Activated T-helper 1 cell treated with anti-CD3 and anti-CD28 coated beads, Interleukin-12 subunit alpha, Interleukin-12 subunit beta, Interleukin-2, Interleukin-4 antibody, amounts not matched to agents 30 ng/mL and 10 ng/mL and 1 ng/mL, durations not matched to agents 14 hours and 24 hours and 36 hours (primary cell): ENCODE measurements at regions not wholly inside any gene's neighbourhood (a gene's known extent, or its start where the extent isn't known, plus 50 kb on each side); places are given as distances from the start of the nearest gene placed in this dataset.
"Not testable (repeated sequence)": the region's sequence is repeated elsewhere in the genome, so short reads cannot be mapped to it uniquely, and the experiment has no call there.

Source experiments
- DNase-seq: peaks from one replicate; pipeline ENCODE4 v3.0.0; 2021; ENCODE audit warnings: low spot score
- H3K27ac Mint-ChIP-seq: one replicate; pipeline ENCODE4 v1.8.0; 2021; ENCODE audit warnings: mild to moderate bottlenecking, mixed read lengths
- H3K27me3 Mint-ChIP-seq: one replicate; pipeline ENCODE4 v1.8.0; 2022; ENCODE audit warnings: mild to moderate bottlenecking, moderate library complexity, mixed read lengths; ENCODE audit not compliant: insufficient read depth
- H3K36me3 Mint-ChIP-seq: one replicate; pipeline ENCODE4 v1.8.0; 2021; ENCODE audit warnings: low read depth, mixed read lengths
- H3K4me1 Mint-ChIP-seq: one replicate; pipeline ENCODE4 v1.8.0; 2021; ENCODE audit warnings: low read depth, mixed read lengths
- H3K4me3 Mint-ChIP-seq: one replicate; pipeline ENCODE4 v1.8.0; 2021; ENCODE audit warnings: mild to moderate bottlenecking, moderate library complexity, mixed read lengths
- H3K9me3 Mint-ChIP-seq: one replicate; pipeline ENCODE4 v1.8.0; 2021; ENCODE audit warnings: mixed read lengths
- intact Hi-C: fragments of 100-400 bp; cut with micrococcal nuclease; formaldehyde crosslinking; loops from one replicate; pipeline ENCODE4 v1.15.1; 2024

DNA sequence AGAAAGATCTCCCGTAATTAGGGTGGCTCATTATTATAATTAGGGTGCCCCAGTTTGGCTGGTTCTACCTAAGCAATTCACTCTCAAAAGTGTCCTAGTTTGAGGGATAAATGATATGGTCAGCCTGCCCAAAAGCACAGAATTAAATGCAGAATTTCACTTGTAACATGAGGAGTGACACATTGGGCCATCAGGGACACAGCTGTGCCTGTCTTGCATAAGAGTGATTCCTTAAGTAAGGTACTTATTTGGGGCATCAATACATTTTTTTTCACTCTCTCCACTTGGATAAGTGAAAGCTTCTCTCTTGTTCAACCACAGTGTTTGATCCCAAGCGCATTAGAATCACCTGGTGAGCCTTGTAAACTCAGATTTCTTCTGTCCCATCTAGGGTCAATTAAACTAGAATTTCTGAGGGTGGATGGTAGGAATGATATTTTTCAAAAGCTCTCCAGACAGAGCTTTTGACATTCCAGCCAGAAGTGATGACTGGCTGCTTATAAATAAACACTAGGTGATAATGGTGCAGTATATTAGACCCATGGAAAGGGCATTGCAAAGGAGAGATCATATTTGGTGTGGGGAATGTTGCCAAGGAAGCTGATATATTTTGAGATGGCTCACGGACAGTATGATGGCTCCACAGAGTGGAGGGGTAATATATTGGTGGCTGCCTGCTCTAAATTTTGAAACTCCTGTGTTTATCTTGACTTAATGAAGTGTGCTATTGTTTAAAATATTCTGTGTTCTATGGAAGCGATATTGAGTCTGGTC, 458.1 kb upstream of the RASGRP1 start:
- Mint-ChIP-seq H3K27ac (no peak overlapping the region), H3K27me3 (peaks cover 9% of the 10 kb centered on the region), H3K4me3 (no peak overlapping the region), H3K9me3 (no peaks in the 10 kb centered on the region), H3K36me3 (no peaks in the 10 kb centered on the region), H3K4me1 (no peaks in the 10 kb centered on the region)
- DNase-seq: no peak
- intact Hi-C loops: no loop called here

DNA sequence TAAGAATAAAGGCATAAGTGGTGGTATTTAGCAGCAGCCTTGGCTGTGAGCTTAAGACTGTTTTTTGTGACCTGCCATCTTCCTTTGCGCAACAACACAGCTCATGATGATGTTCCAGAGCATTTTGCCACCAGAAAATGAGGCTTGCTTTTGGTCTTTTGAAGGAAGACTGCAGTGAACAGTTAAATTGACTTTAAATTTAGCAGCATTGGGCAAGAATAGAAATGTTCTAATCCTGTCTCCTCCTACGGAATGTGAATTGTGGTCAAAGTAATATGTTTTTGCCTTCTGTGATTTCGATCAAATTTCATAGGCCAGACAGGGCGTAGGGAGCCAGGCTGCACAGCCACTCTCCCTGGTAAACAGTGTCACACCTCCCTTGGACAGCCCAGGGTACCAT, 460.7 kb upstream of the RASGRP1 start:
- no peaks in the 10 kb centered on the region for H3K36me3 Mint-ChIP-seq
- intact Hi-C loops: no loop called here

DNA sequence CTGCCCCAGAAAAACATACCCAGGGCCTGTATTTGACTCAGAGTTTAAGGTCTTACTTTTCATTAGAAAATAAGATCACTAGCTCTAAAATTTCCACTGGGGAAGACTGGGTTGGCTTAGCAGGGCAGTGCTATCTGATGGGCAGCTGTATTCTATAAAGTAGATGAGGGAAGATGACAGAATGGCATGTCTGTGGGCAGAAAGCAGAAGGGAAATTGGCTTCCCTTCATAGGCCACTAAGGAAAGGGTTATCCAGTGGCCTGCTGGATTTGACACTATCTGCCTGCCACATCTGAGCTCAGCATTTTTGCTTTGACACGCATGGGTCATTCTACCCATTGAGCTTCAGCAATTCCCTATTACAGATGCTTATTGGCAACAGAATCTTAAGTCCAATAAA, 461.3 kb upstream of the RASGRP1 start:
- H3K4me3 Mint-ChIP-seq: no peak overlapping the region
- intact Hi-C loops: no loop called here

More for the DNA sequence above, 460.7 kb upstream of the RASGRP1 start:
- DNase-seq: no peak
- Mint-ChIP-seq H3K4me1 (no peaks in the 10 kb centered on the region), H3K4me3 (no peak overlapping the region), H3K27me3 (peaks cover 5% of the 10 kb centered on the region), H3K9me3 (no peaks in the 10 kb centered on the region), H3K27ac (no peak overlapping the region)

DNA sequence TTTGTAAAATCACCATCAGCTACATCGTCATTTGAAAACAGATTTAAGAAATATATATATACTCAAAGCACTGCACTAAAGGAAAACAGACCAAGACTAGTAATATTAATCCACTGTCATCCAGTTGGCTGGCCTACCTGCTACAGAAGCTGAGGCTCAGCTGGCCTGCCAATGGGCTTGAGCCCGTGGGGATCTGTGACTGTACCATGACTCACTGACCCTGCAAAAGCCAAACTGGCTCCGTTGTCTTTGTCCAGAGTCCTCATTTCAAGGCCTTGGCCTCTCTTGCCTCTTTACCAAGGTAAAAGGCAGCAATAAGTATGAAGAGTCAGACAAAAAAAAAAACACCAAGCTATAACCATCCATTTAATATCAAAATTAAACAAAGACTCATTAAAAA, 463.5 kb upstream of the RASGRP1 start:
- H3K4me3 Mint-ChIP-seq: no peak overlapping the region
- intact Hi-C loops: no loop called here
- H3K9me3 Mint-ChIP-seq: no peaks in the 10 kb centered on the region
- H3K27me3 Mint-ChIP-seq: peaks cover 12% of the 10 kb centered on the region
- H3K4me1 Mint-ChIP-seq: no peaks in the 10 kb centered on the region
- H3K36me3 Mint-ChIP-seq: no peaks in the 10 kb centered on the region
- no peak for DNase-seq
- no peak overlapping the region for H3K27ac Mint-ChIP-seq

More for the DNA sequence above, 461.3 kb upstream of the RASGRP1 start:
- Mint-ChIP-seq H3K36me3 (no peaks in the 10 kb centered on the region), H3K27ac (no peak overlapping the region), H3K9me3 (no peaks in the 10 kb centered on the region), H3K27me3 (peaks cover 5% of the 10 kb centered on the region), H3K4me1 (no peaks in the 10 kb centered on the region)
- DNase-seq: no peak

DNA sequence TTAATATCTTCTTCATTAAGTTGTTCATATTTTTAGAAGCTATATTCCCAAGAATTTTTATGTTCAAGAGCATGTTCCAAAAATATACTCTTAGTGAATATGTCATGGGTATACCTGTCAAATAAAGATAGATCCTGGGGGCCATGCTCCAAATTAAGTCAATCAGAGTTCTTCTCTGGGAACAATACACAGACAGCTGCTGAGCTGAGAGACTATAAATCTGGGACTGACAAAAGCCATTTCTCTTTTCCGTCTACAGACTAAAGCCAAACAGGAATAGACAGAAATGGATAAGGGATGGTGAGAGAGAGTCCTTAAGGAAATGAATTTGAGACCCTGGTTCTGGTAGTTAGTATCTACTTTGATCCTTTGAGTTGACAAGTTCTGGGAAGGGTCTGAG, 465.1 kb upstream of the RASGRP1 start:
- Mint-ChIP-seq H3K9me3 (no peaks in the 10 kb centered on the region), H3K36me3 (no peaks in the 10 kb centered on the region), H3K4me3 (no peak overlapping the region), H3K27me3 (peaks cover 12% of the 10 kb centered on the region), H3K4me1 (no peaks in the 10 kb centered on the region), H3K27ac (no peak overlapping the region)
- intact Hi-C loops: no loop called here
- DNase-seq: no peak

DNA sequence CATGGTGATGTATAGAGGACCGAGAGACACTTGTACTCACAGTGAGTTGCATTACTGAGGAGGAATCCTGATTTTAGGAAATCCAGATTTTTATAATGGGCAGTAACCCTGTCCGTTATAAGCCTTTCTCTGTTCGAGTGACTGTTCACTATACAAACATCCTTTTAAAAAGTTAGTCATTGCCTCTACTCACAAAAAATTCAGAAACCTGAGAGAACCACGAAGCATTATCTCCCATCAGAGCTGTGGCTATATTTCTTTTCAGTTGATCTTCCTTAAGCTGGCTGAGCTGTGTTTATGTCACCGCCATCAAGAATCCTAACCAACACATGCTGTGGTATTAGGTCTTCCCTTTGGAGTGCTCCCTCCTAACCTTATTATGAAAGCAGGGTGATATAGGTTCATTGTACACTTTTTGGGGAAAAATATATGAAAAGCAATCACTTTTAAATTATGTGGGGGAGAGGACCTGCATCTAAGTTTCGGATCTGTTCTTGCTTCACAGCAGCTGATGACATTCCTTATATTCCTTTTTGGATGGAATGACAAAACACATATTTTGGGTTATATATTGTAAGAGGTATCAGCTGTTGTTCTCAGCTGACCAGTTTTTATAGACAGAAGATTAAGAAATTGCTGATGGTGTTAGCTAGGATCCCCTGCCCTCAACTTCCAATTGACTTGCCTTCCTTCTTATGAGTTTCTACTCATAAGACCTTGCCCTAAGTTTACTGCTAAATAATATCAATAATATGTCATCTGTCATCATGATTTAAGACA, 465.9 kb upstream of the RASGRP1 start:
- peaks cover 12% of the 10 kb centered on the region for H3K27me3 Mint-ChIP-seq
- no peak overlapping the region for H3K4me3 Mint-ChIP-seq
- no peaks in the 10 kb centered on the region for H3K4me1 Mint-ChIP-seq
- H3K9me3 Mint-ChIP-seq: no peaks in the 10 kb centered on the region
- H3K27ac Mint-ChIP-seq: no peak overlapping the region
- intact Hi-C loops: no loop called here
- DNase-seq: no peak
- no peaks in the 10 kb centered on the region for H3K36me3 Mint-ChIP-seq

DNA sequence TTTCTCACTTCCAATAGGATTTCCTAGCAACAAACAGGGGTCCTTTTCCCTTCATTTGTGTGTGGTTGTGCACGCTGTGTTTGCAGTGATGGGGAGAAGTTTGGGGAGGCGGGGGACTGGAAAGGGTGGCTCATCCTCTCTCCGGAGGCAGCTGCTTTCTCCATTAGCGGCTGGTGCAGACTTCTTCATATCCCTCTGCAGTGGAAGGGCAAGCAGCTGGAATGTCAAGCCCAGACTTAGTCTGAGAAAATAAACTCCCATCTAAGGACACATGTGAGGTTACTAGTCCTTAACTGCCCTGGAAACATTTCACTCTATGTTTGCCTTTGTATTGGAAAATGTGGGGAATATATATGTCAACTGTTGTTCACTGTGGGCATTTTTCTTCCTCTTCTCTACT, 467.0 kb upstream of the RASGRP1 start:
- intact Hi-C loops: no loop called here
- Mint-ChIP-seq H3K27me3 (peaks cover 12% of the 10 kb centered on the region), H3K9me3 (no peaks in the 10 kb centered on the region), H3K27ac (no peak overlapping the region), H3K4me1 (no peaks in the 10 kb centered on the region), H3K36me3 (no peaks in the 10 kb centered on the region), H3K4me3 (no peak overlapping the region)
- no peak for DNase-seq

DNA sequence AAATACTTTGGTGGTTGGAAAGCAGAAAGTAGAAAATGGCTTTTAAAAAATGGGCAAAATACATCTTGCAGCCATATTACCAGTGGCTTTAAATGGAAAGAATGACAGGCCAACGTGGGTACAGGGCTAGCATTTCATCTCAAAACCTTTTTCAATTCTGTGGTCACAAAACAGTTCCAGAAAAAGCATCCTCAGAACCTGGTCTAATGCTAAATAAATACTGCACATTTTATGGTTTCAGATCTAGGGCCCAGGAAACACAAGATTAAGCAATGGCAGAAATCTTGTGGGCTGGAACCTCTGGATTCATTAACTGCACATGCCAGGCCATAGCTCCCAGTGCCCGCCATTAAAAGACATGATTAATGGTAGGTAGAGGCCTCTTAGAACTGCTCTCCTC, 470.2 kb upstream of the RASGRP1 start:
- Mint-ChIP-seq H3K36me3 (no peaks in the 10 kb centered on the region), H3K9me3 (no peaks in the 10 kb centered on the region), H3K27me3 (peaks cover 9% of the 10 kb centered on the region), H3K4me1 (no peaks in the 10 kb centered on the region), H3K4me3 (no peak overlapping the region), H3K27ac (no peak overlapping the region)
- intact Hi-C loops: no loop called here
- DNase-seq: no peak

DNA sequence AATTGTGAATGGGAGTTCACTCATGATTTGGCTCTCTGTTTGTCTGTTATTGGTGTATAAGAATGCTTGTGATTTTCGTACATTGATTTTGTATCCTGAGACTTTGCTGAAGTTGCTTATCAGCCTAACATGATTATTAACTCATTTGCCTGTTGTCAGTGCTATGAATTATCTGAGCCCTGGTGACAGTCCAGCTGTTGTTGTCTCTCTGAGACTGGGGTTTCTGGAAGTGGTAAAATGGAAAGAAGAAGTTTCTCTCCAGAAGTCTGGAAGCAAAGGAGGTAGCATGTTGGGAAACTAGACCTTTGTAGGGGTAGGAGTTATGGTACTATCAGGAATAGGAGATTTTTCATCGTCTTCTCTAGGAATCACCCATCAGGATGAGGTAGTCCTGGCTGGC, 473.0 kb upstream of the RASGRP1 start:
- DNase-seq, intact Hi-C loops: not testable (repeated sequence)

DNA sequence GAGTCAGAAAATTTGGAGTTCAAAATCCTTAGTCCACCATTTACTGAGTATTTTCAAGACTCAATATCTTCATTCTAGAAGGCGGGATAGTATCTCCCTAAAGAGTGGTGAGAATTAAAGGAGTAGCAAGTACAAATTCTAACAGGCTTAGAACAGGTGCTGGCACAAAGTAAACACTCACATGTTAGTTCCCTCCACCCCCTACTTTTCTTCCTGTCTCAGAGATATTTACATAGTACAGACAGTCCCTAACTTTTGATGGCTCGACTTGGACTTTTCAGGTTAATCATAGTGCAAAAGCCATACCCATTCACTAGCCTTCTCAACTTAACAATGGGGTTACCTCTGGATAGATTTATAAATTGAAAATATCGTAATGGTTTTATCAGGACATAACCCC, 476.2 kb upstream of the RASGRP1 start:
- no peak for DNase-seq
- Mint-ChIP-seq H3K9me3 (no peaks in the 10 kb centered on the region), H3K36me3 (no peaks in the 10 kb centered on the region), H3K4me3 (no peak overlapping the region), H3K4me1 (no peaks in the 10 kb centered on the region), H3K27ac (no peak overlapping the region), H3K27me3 (peaks cover 9% of the 10 kb centered on the region)
- intact Hi-C loops: no loop called here

More for the DNA sequence above, 473.0 kb upstream of the RASGRP1 start:
- not testable (repeated sequence) for H3K9me3 Mint-ChIP-seq, H3K27me3 Mint-ChIP-seq, H3K36me3 Mint-ChIP-seq, H3K4me3 Mint-ChIP-seq, H3K4me1 Mint-ChIP-seq, H3K27ac Mint-ChIP-seq

DNA sequence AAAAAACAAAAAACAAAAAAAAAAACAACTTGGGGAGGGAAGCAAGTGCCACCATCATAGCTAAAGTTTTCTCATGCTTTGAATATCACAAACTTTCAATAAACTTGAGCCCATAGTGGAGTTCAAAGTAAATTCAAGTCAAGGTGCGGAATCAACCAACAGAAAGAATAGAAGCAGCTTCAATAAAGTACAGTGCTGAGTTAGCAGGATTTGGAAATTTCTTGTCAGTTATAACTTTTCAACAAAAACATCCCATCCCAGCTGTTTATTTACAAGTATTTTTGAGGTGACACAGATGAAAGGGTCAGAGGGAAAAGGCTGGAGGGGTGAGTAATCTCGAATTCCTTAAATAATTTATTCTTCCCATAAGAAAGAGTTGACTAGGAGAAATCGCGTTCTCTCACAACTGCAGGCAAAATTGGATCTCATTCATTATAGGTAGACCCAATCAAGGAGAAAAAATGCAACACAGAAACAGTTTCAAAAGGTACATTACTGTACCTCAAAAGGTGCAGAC, 477.4 kb upstream of the RASGRP1 start:
- H3K4me3 Mint-ChIP-seq: no peak overlapping the region
- no peak overlapping the region for H3K27ac Mint-ChIP-seq
- no peaks in the 10 kb centered on the region for H3K9me3 Mint-ChIP-seq
- no peak for DNase-seq
- H3K27me3 Mint-ChIP-seq: peaks cover 9% of the 10 kb centered on the region
- H3K36me3 Mint-ChIP-seq: no peaks in the 10 kb centered on the region
- H3K4me1 Mint-ChIP-seq: no peaks in the 10 kb centered on the region
- intact Hi-C loops: no loop called here

DNA sequence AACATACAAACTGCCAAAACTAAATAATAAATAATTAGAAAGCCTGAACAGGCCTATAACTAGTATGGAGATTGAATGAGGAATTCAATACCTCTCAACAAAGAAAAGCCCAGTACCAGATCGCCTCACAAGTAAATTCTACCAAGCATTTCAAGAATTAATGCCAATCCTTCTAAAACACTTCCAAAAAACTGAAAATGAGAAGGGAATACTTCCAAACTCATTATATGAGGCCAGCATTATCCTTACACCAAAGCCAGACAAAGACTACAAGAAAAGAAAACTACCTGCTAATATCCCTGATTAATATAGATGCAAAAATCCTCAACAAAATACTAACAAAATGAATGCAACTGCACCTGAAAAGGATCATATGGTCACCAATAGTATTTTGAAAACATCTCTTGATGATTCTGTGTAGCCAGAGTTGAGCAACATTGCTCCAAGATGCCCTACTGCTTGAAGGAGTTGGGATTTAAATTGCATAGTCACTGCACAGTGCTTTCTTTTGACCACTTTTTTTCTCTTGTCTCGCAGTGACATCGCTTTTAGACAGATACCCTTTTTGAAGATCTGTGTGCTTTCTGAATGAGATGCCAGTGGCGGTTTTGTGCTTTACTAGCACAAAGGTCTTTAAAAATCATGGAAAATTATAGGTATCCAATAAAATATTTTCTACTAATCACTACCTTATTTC, 487.2 kb upstream of the RASGRP1 start:
- H3K36me3 Mint-ChIP-seq: no peaks in the 10 kb centered on the region
- no peak for DNase-seq
- peaks cover 2% of the 10 kb centered on the region for H3K27me3 Mint-ChIP-seq
- intact Hi-C loops: no loop called here
- no peaks in the 10 kb centered on the region for H3K4me1 Mint-ChIP-seq
- peaks cover 7% of the 10 kb centered on the region for H3K9me3 Mint-ChIP-seq
- H3K4me3 Mint-ChIP-seq: no peak overlapping the region
- H3K27ac Mint-ChIP-seq: no peak overlapping the region

DNA sequence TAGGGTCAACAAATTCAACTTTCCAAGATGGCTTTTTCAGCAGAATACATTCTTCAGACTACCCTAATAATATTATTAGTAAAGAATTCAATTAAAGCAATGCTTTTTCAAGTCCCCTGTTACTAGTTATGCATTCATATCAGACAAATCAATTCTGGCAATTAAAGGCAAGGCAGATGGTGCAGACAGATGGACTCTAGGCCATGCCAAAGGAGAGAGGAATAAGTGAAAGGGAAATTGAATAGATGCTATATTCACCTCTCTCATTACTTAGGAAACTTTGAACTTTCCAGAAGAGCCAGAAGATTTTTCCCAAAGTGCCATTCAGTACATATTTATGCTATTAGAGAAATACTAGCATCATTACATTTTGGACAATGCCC, 487.7 kb upstream of the RASGRP1 start:
- no peaks in the 10 kb centered on the region for H3K4me1 Mint-ChIP-seq
- intact Hi-C loops: no loop called here
- H3K27me3 Mint-ChIP-seq: peaks cover 2% of the 10 kb centered on the region
- H3K27ac Mint-ChIP-seq: no peak overlapping the region
- no peaks in the 10 kb centered on the region for H3K36me3 Mint-ChIP-seq
- no peak for DNase-seq
- H3K9me3 Mint-ChIP-seq: peaks cover 7% of the 10 kb centered on the region
- H3K4me3 Mint-ChIP-seq: no peak overlapping the region
